ENCODE measurements at regions not wholly inside any gene's neighbourhood (a gene's known extent, or its start where the extent isn't known, plus 50 kb on each side); places are given as distances from the start of the nearest gene placed in this dataset.

- Histone ChIP-seq H3K36me3 (ENCODE audit: control insufficient read depth, low read length) (no peaks in the 10 kb centered on the region), H3F3A (ENCODE audit: control insufficient read depth, insufficient read depth) (no peaks in the 10 kb centered on the region), H3K27ac (ENCODE audit: low read depth, low read length) (no peak overlapping the region), H3K27me3 (ENCODE audit: control insufficient read depth, low read length) (no peaks in the 10 kb centered on the region), H3K79me2 (ENCODE audit: control insufficient read depth, low read length) (no peaks in the 10 kb centered on the region), H4K20me1 (ENCODE audit: control insufficient read depth, insufficient read depth, low read depth, low read length) (no peaks in the 10 kb centered on the region), H3K4me3 (ENCODE audit: low read length) (no peak overlapping the region), H3K4me2 (ENCODE audit: low read length) (no peak overlapping the region), H3K9me3 (ENCODE audit: control insufficient read depth, insufficient read depth, low read length) (no peaks in the 10 kb centered on the region), H3K4me1 (ENCODE audit: control insufficient read depth, low read length) (no peaks in the 10 kb centered on the region), H3K9me2 (replicated peaks; ENCODE audit: control insufficient read depth, low read length) (no peaks in the 10 kb centered on the region)
- TF ChIP-seq CTCF (IDR thresholded peaks at IDR 0.05; ENCODE audit: low read depth, low read length, poor library complexity, severe bottlenecking): no peak
- no peak for TF ChIP-seq EZH2phosphoT487 (IDR thresholded peaks at IDR 0.05; ENCODE audit: borderline replicate concordance, low read length)
These were observed 263.3 kb upstream of the KLF6 start for GRCh38 chr10:4048236-4048864.

DNA sequence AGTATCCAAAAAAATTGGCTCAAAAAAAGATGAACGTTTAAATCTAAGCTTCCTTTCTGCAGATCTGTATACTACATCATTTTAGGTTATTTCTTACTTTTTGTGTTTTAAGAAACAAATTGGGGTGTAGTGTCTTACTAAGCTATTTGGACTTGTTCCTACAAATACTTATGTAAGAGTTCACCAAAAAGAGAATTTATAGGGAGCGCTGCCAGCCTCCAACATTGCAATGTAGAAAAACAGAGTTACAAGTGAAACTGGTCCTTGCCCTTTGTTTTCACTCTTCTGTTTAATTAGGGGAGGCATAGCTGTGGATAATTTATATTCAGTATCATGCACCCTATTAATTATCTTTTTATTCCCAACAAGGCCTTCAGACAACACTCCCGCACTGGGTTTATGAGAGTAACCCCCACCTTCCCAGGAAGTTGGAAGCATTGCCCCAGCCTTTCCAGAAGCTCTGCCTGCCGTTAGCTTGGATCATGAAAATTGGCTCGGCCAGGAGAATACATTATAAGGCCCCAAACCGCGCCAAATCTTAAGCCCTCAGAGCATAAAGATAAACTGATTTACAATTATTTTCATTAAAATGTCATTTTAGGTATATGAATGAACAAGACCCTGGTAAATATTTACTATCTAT lies 261.8 kb upstream of the KLF6 start:
- H3F3A ChIP-seq (ENCODE audit: control insufficient read depth, insufficient read depth): no peaks in the 10 kb centered on the region
- no peaks in the 10 kb centered on the region for H4K20me1 ChIP-seq (ENCODE audit: control insufficient read depth, insufficient read depth, low read depth, low read length)
- 0 out of 2 replicates have a peak, but pooled peaks cover under 1% of the 10 kb centered on the region for H3K9me3 ChIP-seq (ENCODE audit: control insufficient read depth, insufficient read depth, low read length)
- no peaks in the 10 kb centered on the region for H3K4me1 ChIP-seq (ENCODE audit: control insufficient read depth, low read length)
- no peak overlapping the region for H3K27ac ChIP-seq (ENCODE audit: low read depth, low read length)
- no peaks in the 10 kb centered on the region for H3K9me2 ChIP-seq (replicated peaks; ENCODE audit: control insufficient read depth, low read length)
- H3K4me2 ChIP-seq (ENCODE audit: low read length): no peak overlapping the region
- no peak overlapping the region for H3K4me3 ChIP-seq (ENCODE audit: low read length)
- H3K27me3 ChIP-seq (ENCODE audit: control insufficient read depth, low read length): no peaks in the 10 kb centered on the region
- H3K79me2 ChIP-seq (ENCODE audit: control insufficient read depth, low read length): no peaks in the 10 kb centered on the region
- no peaks in the 10 kb centered on the region for H3K36me3 ChIP-seq (ENCODE audit: control insufficient read depth, low read length)
- TF ChIP-seq CTCF (IDR thresholded peaks at IDR 0.05; ENCODE audit: low read depth, low read length, poor library complexity, severe bottlenecking) (no peak), EZH2phosphoT487 (IDR thresholded peaks at IDR 0.05; ENCODE audit: borderline replicate concordance, low read length) (no peak)

GRCh38 chr10:4046030-4046429 lies 261.0 kb upstream of the KLF6 start:
- Histone ChIP-seq H3K27ac (ENCODE audit: low read depth, low read length) (no peak overlapping the region), H3K9me3 (ENCODE audit: control insufficient read depth, insufficient read depth, low read length) (peaks cover 4% of the 10 kb centered on the region; the same call in 1 of the 2 replicates), H3K9me2 (replicated peaks; ENCODE audit: control insufficient read depth, low read length) (no peaks in the 10 kb centered on the region), H3K4me1 (ENCODE audit: control insufficient read depth, low read length) (no peaks in the 10 kb centered on the region), H3K27me3 (ENCODE audit: control insufficient read depth, low read length) (no peaks in the 10 kb centered on the region), H3F3A (ENCODE audit: control insufficient read depth, insufficient read depth) (no peaks in the 10 kb centered on the region), H3K4me2 (ENCODE audit: low read length) (no peak overlapping the region), H3K4me3 (ENCODE audit: low read length) (no peak overlapping the region), H3K36me3 (ENCODE audit: control insufficient read depth, low read length) (no peaks in the 10 kb centered on the region), H4K20me1 (ENCODE audit: control insufficient read depth, insufficient read depth, low read depth, low read length) (no peaks in the 10 kb centered on the region), H3K79me2 (ENCODE audit: control insufficient read depth, low read length) (no peaks in the 10 kb centered on the region)
- TF ChIP-seq CTCF (IDR thresholded peaks at IDR 0.05; ENCODE audit: low read depth, low read length, poor library complexity, severe bottlenecking): no peak
- TF ChIP-seq EZH2phosphoT487 (IDR thresholded peaks at IDR 0.05; ENCODE audit: borderline replicate concordance, low read length): no peak
